ENCODE measurements at regions not wholly inside any gene's neighbourhood (a gene's known extent, or its start where the extent isn't known, plus 50 kb on each side); places are given as distances from the start of the nearest gene placed in this dataset.
"Not testable (repeated sequence)": the region's sequence is repeated elsewhere in the genome, so short reads cannot be mapped to it uniquely, and the experiment has no call there.

- not testable (repeated sequence) for TF ChIP-seq CTCF, POLR2A (IDR thresholded peaks at IDR 0.05)
Measured at GRCh38 chr13:18281829-18282597, 899.6 kb downstream of the TUBA3C start.
